Mesendoderm (in vitro differentiated cells): ENCODE measurements at regions not wholly inside any gene's neighbourhood (a gene's known extent, or its start where the extent isn't known, plus 50 kb on each side); places are given as distances from the start of the nearest gene placed in this dataset.

Source experiments
- DNase-seq: peaks from one replicate; pipeline ENCODE4 v3.0.0; 2013
- H2AK5ac ChIP-seq: 2 replicates; pipeline ENCODE4 v1.6.1; 2013; ENCODE audit warnings: low read length, inconsistent platforms
- H2BK120ac ChIP-seq: 2 replicates; pipeline ENCODE4 v1.6.1; 2013; ENCODE audit warnings: low read depth, mild to moderate bottlenecking, low read length, moderate library complexity, mixed read lengths
- H2BK15ac ChIP-seq: replicated peaks from 2 replicates; pipeline ENCODE4 v1.6.1; 2013; ENCODE audit warnings: low read depth, mild to moderate bottlenecking, moderate library complexity
- H2BK5ac ChIP-seq: 2 replicates; pipeline ENCODE4 v1.6.1; 2013; ENCODE audit warnings: low read length, inconsistent platforms
- H3K18ac ChIP-seq: 2 replicates; pipeline ENCODE4 v1.6.1; 2013; ENCODE audit warnings: mild to moderate bottlenecking, low read length, mixed read lengths
- H3K23ac ChIP-seq: one replicate; pipeline ENCODE4 v1.6.1; 2013; ENCODE audit warnings: low read length
- H3K27ac ChIP-seq: 2 replicates; pipeline ENCODE4 v1.5.1; 2013; ENCODE audit warnings: low read depth, mild to moderate bottlenecking, inconsistent platforms, low read length, moderate library complexity
- H3K27me3 ChIP-seq: 2 replicates; pipeline ENCODE4 v1.6.1; 2013; ENCODE audit warnings: low read length, control low read depth, mild to moderate bottlenecking, inconsistent platforms; ENCODE audit not compliant: insufficient read depth, poor library complexity
- H3K36me3 ChIP-seq: 2 replicates; pipeline ENCODE4 v1.6.1; 2013; ENCODE audit warnings: low read length, inconsistent platforms; ENCODE audit not compliant: control insufficient read depth, insufficient read depth
- H3K4ac ChIP-seq: one replicate; pipeline ENCODE4 v1.6.1; 2013; ENCODE audit warnings: low read depth, mild to moderate bottlenecking, low read length, moderate library complexity
- H3K4me1 ChIP-seq: 2 replicates; pipeline ENCODE4 v1.6.1; 2013; ENCODE audit warnings: low read depth, low read length, inconsistent platforms; ENCODE audit not compliant: control insufficient read depth
- H3K4me2 ChIP-seq: 2 replicates; pipeline ENCODE4 v1.6.1; 2013; ENCODE audit warnings: low read length
- H3K4me3 ChIP-seq: 2 replicates; pipeline ENCODE4 v1.5.1; 2013; ENCODE audit warnings: mild to moderate bottlenecking, low read length
- H3K56ac ChIP-seq: one replicate; pipeline ENCODE4 v1.6.1; 2013; ENCODE audit warnings: low read length
- H3K79me1 ChIP-seq: 2 replicates; pipeline ENCODE4 v1.6.1; 2013; ENCODE audit warnings: low read length, inconsistent platforms
- H3K79me2 ChIP-seq: 2 replicates; pipeline ENCODE4 v1.6.1; 2013; ENCODE audit warnings: mild to moderate bottlenecking, low read length; ENCODE audit not compliant: control insufficient read depth, insufficient read depth
- H3K9ac ChIP-seq: 2 replicates; pipeline ENCODE4 v1.6.1; 2013; ENCODE audit warnings: low read length, inconsistent platforms
- H4K5ac ChIP-seq: one replicate; pipeline ENCODE4 v1.6.1; 2013; ENCODE audit warnings: low read length
- H4K8ac ChIP-seq: one replicate; pipeline ENCODE4 v1.6.1; 2013; ENCODE audit warnings: low read depth, mild to moderate bottlenecking, control low read depth, low read length, moderate library complexity
- WGBS: extraction: QIAGEN DNeasy Blood & Tissue Kit; methylation state at CpG from one replicate; pipeline ENCODE4 v1.1.7; 2013; ENCODE audit warnings: low lambda C conversion rate, missing lambda C conversion rate; ENCODE audit not compliant: insufficient coverage; ENCODE audit errors: extremely low coverage; 5-methylcytosine and 5-hydroxymethylcytosine counted together

- WGBS, result no CpG with 5 or more reads among the region's 8 CpGs
- DNase-seq, result no peak
Observed at GRCh38 chr3:6439226-6439625, 421.7 kb upstream of the GRM7 start.

GRCh38 chr3:6439824-6440223, 421.1 kb upstream of the GRM7 start:
- H3K18ac ChIP-seq, result no peak overlapping the region
- H4K8ac ChIP-seq, result no peak overlapping the region
- H2BK5ac ChIP-seq, result no peak overlapping the region
- no peaks in the 10 kb centered on the region for H3K79me1 ChIP-seq
- no peak overlapping the region for H3K27ac ChIP-seq
- WGBS, result no CpG with 5 or more reads among the region's 1 CpG
- H3K4me1 ChIP-seq, result no peaks in the 10 kb centered on the region
- no peak overlapping the region for H2BK15ac ChIP-seq
- H3K23ac ChIP-seq, result no peak overlapping the region
- no peaks in the 10 kb centered on the region for H3K27me3 ChIP-seq
- DNase-seq, result no peak
- no peaks in the 10 kb centered on the region for H3K79me2 ChIP-seq
- H3K4me2 ChIP-seq, result no peak overlapping the region
- no peak overlapping the region for H3K56ac ChIP-seq
- no peak overlapping the region for H4K5ac ChIP-seq
- no peaks in the 10 kb centered on the region for H3K36me3 ChIP-seq
- no peak overlapping the region for H2AK5ac ChIP-seq
- H3K4ac ChIP-seq, result no peak overlapping the region
- no peak overlapping the region for H2BK120ac ChIP-seq
- H3K4me3 ChIP-seq, result no peak overlapping the region
- no peak overlapping the region for H3K9ac ChIP-seq

More at GRCh38 chr3:6439226-6439625, 421.7 kb upstream of the GRM7 start:
- no peaks in the 10 kb centered on the region for H3K27me3 ChIP-seq
- H3K79me1 ChIP-seq, result no peaks in the 10 kb centered on the region
- no peak overlapping the region for H4K5ac ChIP-seq
- H3K9ac ChIP-seq, result no peak overlapping the region
- H4K8ac ChIP-seq, result no peak overlapping the region
- no peaks in the 10 kb centered on the region for H3K79me2 ChIP-seq
- no peaks in the 10 kb centered on the region for H3K4me1 ChIP-seq
- no peak overlapping the region for H2BK5ac ChIP-seq
- H3K18ac ChIP-seq, result no peak overlapping the region
- H3K56ac ChIP-seq, result no peak overlapping the region
- no peak overlapping the region for H2AK5ac ChIP-seq
- no peak overlapping the region for H3K27ac ChIP-seq
- no peak overlapping the region for H3K4me2 ChIP-seq
- H3K23ac ChIP-seq, result no peak overlapping the region
- no peak overlapping the region for H3K4me3 ChIP-seq
- H3K36me3 ChIP-seq, result no peaks in the 10 kb centered on the region
- H2BK120ac ChIP-seq, result no peak overlapping the region
- H2BK15ac ChIP-seq, result no peak overlapping the region
- H3K4ac ChIP-seq, result no peak overlapping the region

- Histone ChIP-seq H3K36me3 (no peaks in the 10 kb centered on the region), H2BK15ac (no peak overlapping the region), H2BK120ac (no peak overlapping the region), H3K27me3 (no peaks in the 10 kb centered on the region), H3K9ac (no peak overlapping the region), H4K5ac (no peak overlapping the region), H3K18ac (no peak overlapping the region), H3K56ac (no peak overlapping the region), H3K4me1 (no peaks in the 10 kb centered on the region), H3K79me1 (no peaks in the 10 kb centered on the region), H3K23ac (no peak overlapping the region), H2AK5ac (no peak overlapping the region), H3K4me3 (no peak overlapping the region), H3K27ac (no peak overlapping the region), H2BK5ac (no peak overlapping the region), H3K79me2 (no peaks in the 10 kb centered on the region), H4K8ac (no peak overlapping the region), H3K4ac (no peak overlapping the region), H3K4me2 (no peak overlapping the region)
- no peak for DNase-seq
- WGBS, result no CpG with 5 or more reads among the region's 1 CpG
Observed at GRCh38 chr3:6444888-6445658, 415.8 kb upstream of the GRM7 start.

GRCh38 chr3:6447166-6447801, 413.6 kb upstream of the GRM7 start:
- H3K4me2 ChIP-seq, result no peak overlapping the region
- no peak overlapping the region for H3K23ac ChIP-seq
- H3K4ac ChIP-seq, result no peak overlapping the region
- H2BK5ac ChIP-seq, result no peak overlapping the region
- H3K27me3 ChIP-seq, result no peaks in the 10 kb centered on the region
- no peaks in the 10 kb centered on the region for H3K79me2 ChIP-seq
- no peak overlapping the region for H2BK120ac ChIP-seq
- no peaks in the 10 kb centered on the region for H3K4me1 ChIP-seq
- H2BK15ac ChIP-seq, result no peak overlapping the region
- no peak overlapping the region for H3K9ac ChIP-seq
- WGBS, result no CpG with 5 or more reads among the region's 5 CpGs
- no peaks in the 10 kb centered on the region for H3K79me1 ChIP-seq
- H3K27ac ChIP-seq, result no peak overlapping the region
- no peak overlapping the region for H4K5ac ChIP-seq
- H3K4me3 ChIP-seq, result no peak overlapping the region
- no peak overlapping the region for H3K56ac ChIP-seq
- no peak overlapping the region for H2AK5ac ChIP-seq
- DNase-seq, result no peak
- H3K18ac ChIP-seq, result no peak overlapping the region
- H3K36me3 ChIP-seq, result no peaks in the 10 kb centered on the region
- no peak overlapping the region for H4K8ac ChIP-seq

- Histone ChIP-seq H2BK120ac (no peak overlapping the region), H3K56ac (no peak overlapping the region), H3K4ac (no peak overlapping the region), H3K9ac (no peak overlapping the region), H4K8ac (no peak overlapping the region), H3K36me3 (no peaks in the 10 kb centered on the region), H3K4me2 (no peak overlapping the region), H3K79me2 (no peaks in the 10 kb centered on the region), H3K4me3 (no peak overlapping the region), H3K79me1 (no peaks in the 10 kb centered on the region), H3K27me3 (no peaks in the 10 kb centered on the region), H2AK5ac (no peak overlapping the region), H2BK5ac (no peak overlapping the region), H3K23ac (no peak overlapping the region), H3K27ac (no peak overlapping the region), H2BK15ac (no peak overlapping the region), H3K4me1 (no peaks in the 10 kb centered on the region), H3K18ac (no peak overlapping the region), H4K5ac (no peak overlapping the region)
- no CpG with 5 or more reads among the region's 4 CpGs for WGBS
- DNase-seq, result no peak
Observed at GRCh38 chr3:6448011-6448410, 412.9 kb upstream of the GRM7 start.
